Erythroblast (primary cell): ENCODE measurements at regions not wholly inside any gene's neighbourhood (a gene's known extent, or its start where the extent isn't known, plus 50 kb on each side); places are given as distances from the start of the nearest gene placed in this dataset.

Experiments
- GATA1 ChIP-seq: IDR thresholded peaks from 2 replicates; pipeline ENCODE4 v1.6.1; 2011; ENCODE audit warnings: low read depth, mild to moderate bottlenecking, control low read depth, low read length, moderate library complexity
- POLR2A ChIP-seq: IDR thresholded peaks from 2 replicates; pipeline ENCODE4 v1.6.1; 2011; ENCODE audit warnings: mild to moderate bottlenecking, low read length

GRCh38 chr3:66655044-66655443 is 154.2 kb upstream of the LRIG1 start:
- TF ChIP-seq POLR2A (no peak), GATA1 (no peak)
